WTC11 (cell line): ENCODE measurements at regions not wholly inside any gene's neighbourhood (a gene's known extent, or its start where the extent isn't known, plus 50 kb on each side); places are given as distances from the start of the nearest gene placed in this dataset.

ENCODE experiments used
- ATAC-seq: fragments of 200-7000 bp; cut with Tn5 transposase; 2 replicates; pipeline ENCODE4 v1.10.0; 2021; ENCODE audit warnings: mild to moderate bottlenecking, moderate library complexity
- CTCF ChIA-PET: fragments of 300-600 bp; sonication (Branson Sonifier 250); formaldehyde crosslinking; loops from one replicate; lab custom pipeline; 2021; ENCODE audit warnings: antibody characterized with exemption; lab: Charles Lee
- POLR2A ChIA-PET: fragments of 350-600 bp; sonication (Branson Sonifier 250); formaldehyde crosslinking; loops from one replicate; lab custom pipeline; 2021; ENCODE audit warnings: antibody characterized with exemption; lab: Charles Lee
- DNase-seq: peaks from one replicate; pipeline ENCODE4 v3.0.0; 2021; ENCODE audit warnings: low spot score
- H3K27ac Mint-ChIP-seq: 2 replicates; pipeline ENCODE4 v1.8.0; 2021; ENCODE audit warnings: mixed read lengths
- H3K27me3 Mint-ChIP-seq: 2 replicates; pipeline ENCODE4 v1.8.0; 2021; ENCODE audit warnings: low read depth, mild to moderate bottlenecking, moderate library complexity, mixed read lengths
- H3K36me3 Mint-ChIP-seq: 2 replicates; pipeline ENCODE4 v1.8.0; 2021; ENCODE audit warnings: mixed read lengths
- H3K4me1 Mint-ChIP-seq: 2 replicates; pipeline ENCODE4 v1.8.0; 2022; ENCODE audit warnings: mixed read lengths
- H3K4me3 Mint-ChIP-seq: 2 replicates; pipeline ENCODE4 v1.8.0; 2021; ENCODE audit warnings: mild to moderate bottlenecking, moderate library complexity, mixed read lengths
- H3K9me3 Mint-ChIP-seq: 2 replicates; pipeline ENCODE4 v1.8.0; 2021; ENCODE audit warnings: mixed read lengths
- EMX1 ChIP-seq: fragments of 250-450 bp; sonication (Bioruptor Pico); IDR thresholded peaks from 2 replicates; pipeline ENCODE4 v1.8.0; 2021; ENCODE audit warnings: mild to moderate bottlenecking
- FOXP1 ChIP-seq: sonication (generic); formaldehyde crosslinking; IDR thresholded peaks from 2 replicates; pipeline ENCODE4 v1.8.0; 2022; ENCODE audit warnings: missing genetic modification reagents, mild to moderate bottlenecking, moderate library complexity, borderline replicate concordance
- GABPB1 ChIP-seq: sonication (generic); formaldehyde crosslinking; IDR thresholded peaks from 2 replicates; pipeline ENCODE4 v1.8.1; 2023; ENCODE audit warnings: mild to moderate bottlenecking, missing genetic modification reagents
- GRHL2 ChIP-seq: fragments of 250-450 bp; sonication (Bioruptor Pico); IDR thresholded peaks from 2 replicates; pipeline ENCODE4 v1.8.0; 2022; ENCODE audit warnings: mild to moderate bottlenecking, moderate library complexity; ENCODE audit not compliant: insufficient replicate concordance, severe bottlenecking
- PRRX2 ChIP-seq: fragments of 250-450 bp; sonication (Bioruptor Pico); IDR thresholded peaks from 2 replicates; pipeline ENCODE4 v1.8.0; 2021; ENCODE audit warnings: mild to moderate bottlenecking
- SOX15 ChIP-seq: fragments of 250-450 bp; sonication (Bioruptor Pico); IDR thresholded peaks from 2 replicates; pipeline ENCODE4 v1.9.0; 2021; ENCODE audit warnings: mild to moderate bottlenecking
- TCF7 ChIP-seq: sonication (generic); formaldehyde crosslinking; IDR thresholded peaks from 2 replicates; pipeline ENCODE4 v1.8.0; 2022; ENCODE audit warnings: mild to moderate bottlenecking, low read depth, missing genetic modification reagents, moderate library complexity
- ZNF121 ChIP-seq: sonication (generic); formaldehyde crosslinking; IDR thresholded peaks from 2 replicates; pipeline ENCODE4 v1.8.0; 2023; ENCODE audit warnings: missing genetic modification reagents
- ZNF138 ChIP-seq: sonication (generic); formaldehyde crosslinking; conservative IDR thresholded peaks from 2 replicates; pipeline ENCODE4 v1.8.1; 2022; ENCODE audit warnings: mild to moderate bottlenecking, moderate library complexity, missing genetic modification reagents
- TF ChIP-seq, protein P1 (sequence below): sonication (generic); formaldehyde crosslinking; IDR thresholded peaks from 2 replicates; pipeline ENCODE4 v1.8.0; 2022; ENCODE audit warnings: mild to moderate bottlenecking, missing genetic modification reagents
- TF ChIP-seq, protein P2 (sequence below): fragments of 250-450 bp; sonication (Bioruptor Pico); IDR thresholded peaks from 2 replicates; pipeline ENCODE4 v1.8.0; 2021; ENCODE audit warnings: mild to moderate bottlenecking
- TF ChIP-seq, protein P3 (sequence below): sonication (generic); formaldehyde crosslinking; IDR thresholded peaks from 2 replicates; pipeline ENCODE4 v1.8.1; 2023; ENCODE audit warnings: mild to moderate bottlenecking, missing genetic modification reagents, moderate library complexity
- TF ChIP-seq, protein P4 (sequence below): sonication (generic); formaldehyde crosslinking; IDR thresholded peaks from 2 replicates; pipeline ENCODE4 v1.8.1; 2023; ENCODE audit warnings: mild to moderate bottlenecking, missing genetic modification reagents
- TF ChIP-seq, protein P5 (sequence below): sonication (generic); formaldehyde crosslinking; IDR thresholded peaks from 2 replicates; pipeline ENCODE4 v1.8.0; 2022; ENCODE audit warnings: missing genetic modification reagents

DNA sequence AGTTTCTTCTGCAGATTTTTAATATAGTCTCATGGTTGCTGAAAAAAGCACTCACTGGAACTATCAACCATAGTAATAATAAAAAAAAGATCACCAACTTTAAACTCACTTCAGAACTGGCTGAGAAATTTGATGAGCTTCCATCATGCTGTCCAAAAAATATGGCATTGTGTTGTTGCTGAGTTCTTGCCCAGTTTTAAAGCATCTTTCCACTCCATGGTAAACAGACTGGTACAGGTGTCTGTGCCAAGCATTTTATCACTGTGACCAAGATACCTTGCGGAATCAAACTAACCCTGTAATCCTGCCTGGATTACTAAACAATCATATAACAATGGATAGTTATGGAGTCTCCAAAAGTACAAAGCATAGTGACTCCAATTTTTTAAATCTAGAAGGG, 360.3 kb upstream of the NOCT start (continued):
- TF ChIP-seq, protein P1, sequence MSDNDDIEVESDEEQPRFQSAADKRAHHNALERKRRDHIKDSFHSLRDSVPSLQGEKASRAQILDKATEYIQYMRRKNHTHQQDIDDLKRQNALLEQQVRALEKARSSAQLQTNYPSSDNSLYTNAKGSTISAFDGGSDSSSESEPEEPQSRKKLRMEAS (CRISPR knock-in tag), result no peak
- TF ChIP-seq PRRX2, result no peak
- no peak for TF ChIP-seq TCF7 (CRISPR knock-in tag)
- TF ChIP-seq, protein P2, sequence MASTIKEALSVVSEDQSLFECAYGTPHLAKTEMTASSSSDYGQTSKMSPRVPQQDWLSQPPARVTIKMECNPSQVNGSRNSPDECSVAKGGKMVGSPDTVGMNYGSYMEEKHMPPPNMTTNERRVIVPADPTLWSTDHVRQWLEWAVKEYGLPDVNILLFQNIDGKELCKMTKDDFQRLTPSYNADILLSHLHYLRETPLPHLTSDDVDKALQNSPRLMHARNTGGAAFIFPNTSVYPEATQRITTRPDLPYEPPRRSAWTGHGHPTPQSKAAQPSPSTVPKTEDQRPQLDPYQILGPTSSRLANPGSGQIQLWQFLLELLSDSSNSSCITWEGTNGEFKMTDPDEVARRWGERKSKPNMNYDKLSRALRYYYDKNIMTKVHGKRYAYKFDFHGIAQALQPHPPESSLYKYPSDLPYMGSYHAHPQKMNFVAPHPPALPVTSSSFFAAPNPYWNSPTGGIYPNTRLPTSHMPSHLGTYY (CRISPR knock-in tag), result no peak

DNA sequence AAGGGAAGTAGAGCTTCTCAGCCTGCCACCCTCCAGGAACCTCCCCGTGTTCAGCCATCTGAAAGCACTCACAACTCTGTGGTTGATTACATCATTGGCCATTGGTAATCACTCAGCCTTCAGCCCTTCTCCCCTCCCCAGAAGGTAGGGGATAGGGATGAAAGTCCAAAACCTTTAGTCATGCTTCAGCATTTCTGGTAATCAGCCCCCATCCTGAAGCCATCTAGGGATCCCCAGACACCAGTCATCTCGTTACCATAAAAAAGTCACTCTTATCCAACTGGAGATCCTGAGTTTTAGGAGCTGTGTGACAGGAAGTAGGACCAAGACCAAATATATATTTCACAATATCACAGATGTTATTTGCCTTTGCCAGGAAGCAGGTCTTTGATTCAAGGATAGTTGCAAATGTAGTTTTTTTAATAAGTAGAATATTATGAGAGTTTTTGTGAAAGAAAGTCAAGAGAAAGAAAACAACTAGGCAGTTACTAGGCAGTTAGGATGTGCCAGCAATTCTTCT, 364.6 kb upstream of the NOCT start:
- POLR2A ChIA-PET, result no interaction called here
- DNase-seq (no peak), ATAC-seq (no peak)
- H3K4me1 Mint-ChIP-seq, result peaks cover 37% of the 10 kb centered on the region
- no peak overlapping the region for H3K27ac Mint-ChIP-seq
- no peak for TF ChIP-seq EMX1 (CRISPR knock-in tag)
- no peak for TF ChIP-seq GRHL2 (CRISPR knock-in tag)
- no peak for TF ChIP-seq FOXP1
- TF ChIP-seq ZNF121 (CRISPR knock-in tag), result no peak
- TF ChIP-seq, protein P2 (CRISPR knock-in tag), result no peak
- H3K9me3 Mint-ChIP-seq, result peaks cover 43% of the 10 kb centered on the region
- H3K36me3 Mint-ChIP-seq, result peaks cover 22% of the 10 kb centered on the region
- CTCF ChIA-PET, result no interaction called here
- H3K27me3 Mint-ChIP-seq, result no peaks in the 10 kb centered on the region; the same call in none of the 2 replicates
- H3K4me3 Mint-ChIP-seq, result no peak overlapping the region

- no peaks in the 10 kb centered on the region; the same call in 1 of the 2 replicates for H3K27me3 Mint-ChIP-seq
- TF ChIP-seq, protein P3, sequence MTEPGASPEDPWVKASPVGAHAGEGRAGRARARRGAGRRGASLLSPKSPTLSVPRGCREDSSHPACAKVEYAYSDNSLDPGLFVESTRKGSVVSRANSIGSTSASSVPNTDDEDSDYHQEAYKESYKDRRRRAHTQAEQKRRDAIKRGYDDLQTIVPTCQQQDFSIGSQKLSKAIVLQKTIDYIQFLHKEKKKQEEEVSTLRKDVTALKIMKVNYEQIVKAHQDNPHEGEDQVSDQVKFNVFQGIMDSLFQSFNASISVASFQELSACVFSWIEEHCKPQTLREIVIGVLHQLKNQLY (CRISPR knock-in tag), result no peak
- TF ChIP-seq, protein P4, sequence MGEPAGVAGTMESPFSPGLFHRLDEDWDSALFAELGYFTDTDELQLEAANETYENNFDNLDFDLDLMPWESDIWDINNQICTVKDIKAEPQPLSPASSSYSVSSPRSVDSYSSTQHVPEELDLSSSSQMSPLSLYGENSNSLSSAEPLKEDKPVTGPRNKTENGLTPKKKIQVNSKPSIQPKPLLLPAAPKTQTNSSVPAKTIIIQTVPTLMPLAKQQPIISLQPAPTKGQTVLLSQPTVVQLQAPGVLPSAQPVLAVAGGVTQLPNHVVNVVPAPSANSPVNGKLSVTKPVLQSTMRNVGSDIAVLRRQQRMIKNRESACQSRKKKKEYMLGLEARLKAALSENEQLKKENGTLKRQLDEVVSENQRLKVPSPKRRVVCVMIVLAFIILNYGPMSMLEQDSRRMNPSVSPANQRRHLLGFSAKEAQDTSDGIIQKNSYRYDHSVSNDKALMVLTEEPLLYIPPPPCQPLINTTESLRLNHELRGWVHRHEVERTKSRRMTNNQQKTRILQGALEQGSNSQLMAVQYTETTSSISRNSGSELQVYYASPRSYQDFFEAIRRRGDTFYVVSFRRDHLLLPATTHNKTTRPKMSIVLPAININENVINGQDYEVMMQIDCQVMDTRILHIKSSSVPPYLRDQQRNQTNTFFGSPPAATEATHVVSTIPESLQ (CRISPR knock-in tag), result no peak
- TF ChIP-seq GABPB1 (CRISPR knock-in tag), result no peak
- no peak for TF ChIP-seq SOX15
- TF ChIP-seq, protein P5, sequence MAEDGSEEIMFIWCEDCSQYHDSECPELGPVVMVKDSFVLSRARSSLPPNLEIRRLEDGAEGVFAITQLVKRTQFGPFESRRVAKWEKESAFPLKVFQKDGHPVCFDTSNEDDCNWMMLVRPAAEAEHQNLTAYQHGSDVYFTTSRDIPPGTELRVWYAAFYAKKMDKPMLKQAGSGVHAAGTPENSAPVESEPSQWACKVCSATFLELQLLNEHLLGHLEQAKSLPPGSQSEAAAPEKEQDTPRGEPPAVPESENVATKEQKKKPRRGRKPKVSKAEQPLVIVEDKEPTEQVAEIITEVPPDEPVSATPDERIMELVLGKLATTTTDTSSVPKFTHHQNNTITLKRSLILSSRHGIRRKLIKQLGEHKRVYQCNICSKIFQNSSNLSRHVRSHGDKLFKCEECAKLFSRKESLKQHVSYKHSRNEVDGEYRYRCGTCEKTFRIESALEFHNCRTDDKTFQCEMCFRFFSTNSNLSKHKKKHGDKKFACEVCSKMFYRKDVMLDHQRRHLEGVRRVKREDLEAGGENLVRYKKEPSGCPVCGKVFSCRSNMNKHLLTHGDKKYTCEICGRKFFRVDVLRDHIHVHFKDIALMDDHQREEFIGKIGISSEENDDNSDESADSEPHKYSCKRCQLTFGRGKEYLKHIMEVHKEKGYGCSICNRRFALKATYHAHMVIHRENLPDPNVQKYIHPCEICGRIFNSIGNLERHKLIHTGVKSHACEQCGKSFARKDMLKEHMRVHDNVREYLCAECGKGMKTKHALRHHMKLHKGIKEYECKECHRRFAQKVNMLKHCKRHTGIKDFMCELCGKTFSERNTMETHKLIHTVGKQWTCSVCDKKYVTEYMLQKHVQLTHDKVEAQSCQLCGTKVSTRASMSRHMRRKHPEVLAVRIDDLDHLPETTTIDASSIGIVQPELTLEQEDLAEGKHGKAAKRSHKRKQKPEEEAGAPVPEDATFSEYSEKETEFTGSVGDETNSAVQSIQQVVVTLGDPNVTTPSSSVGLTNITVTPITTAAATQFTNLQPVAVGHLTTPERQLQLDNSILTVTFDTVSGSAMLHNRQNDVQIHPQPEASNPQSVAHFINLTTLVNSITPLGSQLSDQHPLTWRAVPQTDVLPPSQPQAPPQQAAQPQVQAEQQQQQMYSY, result no peak
- TF ChIP-seq ZNF138 (CRISPR knock-in tag), result no peak
- no peak overlapping the region for H3K4me3 Mint-ChIP-seq
- H3K4me1 Mint-ChIP-seq, result peaks cover 39% of the 10 kb centered on the region
- DNase-seq (no peak), ATAC-seq (no peak)
- CTCF ChIA-PET, result no interaction called here
- H3K36me3 Mint-ChIP-seq, result peaks cover 20% of the 10 kb centered on the region
- peaks cover 43% of the 10 kb centered on the region for H3K9me3 Mint-ChIP-seq
- POLR2A ChIA-PET, result no interaction called here
- peak overlapping the region; percentile 44; the same call in 1 of the 2 replicates for H3K27ac Mint-ChIP-seq
Measured at GRCh38 chr4:138650495-138650894, 365.1 kb upstream of the NOCT start.
